Loucy (cell line): ENCODE measurements at regions not wholly inside any gene's neighbourhood (a gene's known extent, or its start where the extent isn't known, plus 50 kb on each side); places are given as distances from the start of the nearest gene placed in this dataset.

Source experiments
- H2AFZ ChIP-seq: fragments of 200-600 bp; sonication (generic); 2 replicates; pipeline ENCODE4 v1.6.0; 2016; ENCODE audit warnings: antibody characterized with exemption, mild to moderate bottlenecking, low read length, moderate library complexity
- H3F3A ChIP-seq: fragments of 200-600 bp; 2 replicates; pipeline ENCODE4 v1.6.0; 2016; ENCODE audit warnings: antibody characterized with exemption, low read depth, mild to moderate bottlenecking
- H3K27me3 ChIP-seq: fragments of 200-600 bp; sonication (generic); 2 replicates; pipeline ENCODE4 v1.6.1; 2014; ENCODE audit warnings: low read length, mild to moderate bottlenecking; ENCODE audit not compliant: insufficient read depth, poor library complexity, severe bottlenecking
- H3K36me3 ChIP-seq: fragments of 200-600 bp; sonication (generic); 2 replicates; pipeline ENCODE4 v1.6.1; 2016; ENCODE audit warnings: low read length; ENCODE audit not compliant: insufficient read depth
- H3K4me1 ChIP-seq: fragments of 200-600 bp; sonication (generic); 2 replicates; pipeline ENCODE4 v1.5.1; 2014; ENCODE audit warnings: low read length, mild to moderate bottlenecking; ENCODE audit not compliant: insufficient read depth, poor library complexity, severe bottlenecking
- H3K4me2 ChIP-seq: fragments of 200-600 bp; sonication (generic); 2 replicates; pipeline ENCODE4 v1.6.0; 2014; ENCODE audit warnings: antibody characterized with exemption, low read length, low read depth, mild to moderate bottlenecking; ENCODE audit not compliant: poor library complexity, severe bottlenecking
- H3K4me3 ChIP-seq: fragments of 200-600 bp; sonication (generic); 2 replicates; pipeline ENCODE4 v1.5.1; 2014; ENCODE audit warnings: low read length, mild to moderate bottlenecking, mixed read lengths; ENCODE audit not compliant: poor library complexity, severe bottlenecking
- H3K79me2 ChIP-seq: fragments of 200-600 bp; sonication (generic); 2 replicates; pipeline ENCODE4 v1.6.1; 2014; ENCODE audit warnings: low read length; ENCODE audit not compliant: insufficient read depth
- H3K9ac ChIP-seq: fragments of 200-600 bp; sonication (generic); 2 replicates; pipeline ENCODE4 v1.6.0; 2014; ENCODE audit warnings: mild to moderate bottlenecking, low read depth, low read length, moderate library complexity; ENCODE audit not compliant: poor library complexity, severe bottlenecking
- H3K9me2 ChIP-seq: fragments of 200-600 bp; sonication (generic); replicated peaks from 2 replicates; pipeline ENCODE4 v1.6.1; 2016; ENCODE audit warnings: low read depth, low read length, mixed read lengths
- H3K9me3 ChIP-seq: fragments of 200-600 bp; sonication (generic); 2 replicates; pipeline ENCODE4 v1.6.1; 2014; ENCODE audit warnings: mild to moderate bottlenecking, antibody characterized with exemption, low read length, low read depth; ENCODE audit not compliant: insufficient read depth
- H4K20me1 ChIP-seq: fragments of 200-600 bp; sonication (generic); 2 replicates; pipeline ENCODE4 v1.6.0; 2014; ENCODE audit warnings: antibody characterized with exemption, low read length, mild to moderate bottlenecking; ENCODE audit not compliant: insufficient read depth, poor library complexity, severe bottlenecking
- CTCF ChIP-seq: fragments of 200-600 bp; sonication (generic); conservative IDR thresholded peaks from 2 replicates; pipeline ENCODE4 v1.5.1; 2014; ENCODE audit warnings: mild to moderate bottlenecking, antibody characterized with exemption, low read length
- EZH2phosphoT487 ChIP-seq: fragments of 200-600 bp; IDR thresholded peaks from 2 replicates; pipeline ENCODE4 v1.6.1; 2018; ENCODE audit warnings: antibody characterized with exemption, mild to moderate bottlenecking, moderate library complexity, borderline replicate concordance

- Histone ChIP-seq H3K27me3 (no peaks in the 10 kb centered on the region), H3K4me2 (no peak overlapping the region), H3K4me1 (peaks cover 12% of the 10 kb centered on the region), H3K36me3 (no peaks in the 10 kb centered on the region), H4K20me1 (no peaks in the 10 kb centered on the region), H3K79me2 (no peaks in the 10 kb centered on the region), H2AFZ (no peak overlapping the region), H3K9ac (no peak overlapping the region), H3K9me3 (no peaks in the 10 kb centered on the region), H3F3A (no peaks in the 10 kb centered on the region), H3K4me3 (no peak overlapping the region), H3K9me2 (no peaks in the 10 kb centered on the region)
- TF ChIP-seq CTCF (no peak), EZH2phosphoT487 (no peak)
Observed at GRCh38 chr6:118740372-118740771, 89.0 kb upstream of the CEP85L start.

DNA sequence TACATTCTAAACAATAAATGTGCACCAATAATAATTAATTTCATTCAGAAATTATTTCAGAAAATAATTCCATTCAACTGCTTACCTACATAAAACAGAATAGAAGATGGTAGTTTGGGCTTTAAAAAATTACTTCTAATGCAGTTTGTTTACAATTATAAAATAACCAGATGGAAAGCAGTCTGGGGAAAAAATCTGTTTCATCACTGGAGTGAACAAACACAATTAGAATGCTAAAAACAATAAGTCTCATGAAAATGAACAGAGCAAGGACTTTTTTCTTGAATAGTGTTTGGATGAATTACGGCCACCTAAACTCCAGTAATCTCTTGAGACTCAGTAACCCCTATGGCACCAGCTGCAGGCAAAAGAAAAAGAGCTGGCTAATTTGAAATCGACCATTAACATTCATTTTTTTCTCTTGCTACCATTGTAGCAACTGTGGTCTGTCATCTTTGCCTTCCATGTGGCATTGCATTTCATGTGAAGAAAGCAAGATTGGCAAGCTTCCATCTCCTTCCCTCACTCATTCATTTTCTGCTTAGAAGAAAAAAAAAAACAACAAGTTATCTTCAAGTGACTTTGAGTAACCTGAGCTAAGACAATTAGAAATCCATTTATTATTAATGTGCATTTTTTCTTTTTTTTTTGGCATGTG lies 88.4 kb upstream of the CEP85L start:
- no peaks in the 10 kb centered on the region for H3K27me3 ChIP-seq
- H3K4me3 ChIP-seq = no peak overlapping the region
- no peaks in the 10 kb centered on the region for H4K20me1 ChIP-seq
- no peak overlapping the region for H2AFZ ChIP-seq
- H3F3A ChIP-seq = no peaks in the 10 kb centered on the region
- H3K36me3 ChIP-seq = no peaks in the 10 kb centered on the region
- no peak overlapping the region for H3K9ac ChIP-seq
- no peak overlapping the region for H3K4me2 ChIP-seq
- peaks cover 12% of the 10 kb centered on the region for H3K4me1 ChIP-seq
- no peaks in the 10 kb centered on the region for H3K9me3 ChIP-seq
- no peaks in the 10 kb centered on the region for H3K9me2 ChIP-seq
- no peaks in the 10 kb centered on the region for H3K79me2 ChIP-seq
- no peak for TF ChIP-seq CTCF

DNA sequence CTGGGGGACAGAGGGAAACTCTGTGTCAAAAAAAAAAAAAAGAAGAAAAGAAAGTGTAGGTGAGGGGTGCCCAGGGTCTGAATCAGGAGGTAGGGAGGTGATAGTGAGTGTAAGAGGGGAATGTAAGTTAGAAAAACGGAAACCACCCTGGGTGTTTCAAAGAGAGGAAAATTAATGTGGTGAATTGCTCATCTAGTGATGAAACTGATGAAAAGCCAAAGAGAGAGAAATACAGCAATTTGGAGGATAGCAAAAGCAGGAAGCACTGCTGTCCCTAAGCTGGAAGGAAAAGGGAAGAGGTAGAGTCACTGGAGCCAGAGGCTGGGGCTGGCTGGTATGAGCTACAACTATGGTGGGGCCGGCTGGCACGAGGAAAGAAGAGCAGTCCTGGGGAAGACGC lies 85.0 kb upstream of the CEP85L start:
- Histone ChIP-seq H3K79me2 (no peaks in the 10 kb centered on the region), H4K20me1 (no peaks in the 10 kb centered on the region), H3K27me3 (no peaks in the 10 kb centered on the region), H3K9me3 (no peaks in the 10 kb centered on the region), H3K9me2 (no peaks in the 10 kb centered on the region), H3K9ac (no peak overlapping the region), H3K36me3 (no peaks in the 10 kb centered on the region), H3F3A (no peaks in the 10 kb centered on the region), H3K4me2 (no peak overlapping the region), H2AFZ (no peak overlapping the region), H3K4me1 (peaks cover 12% of the 10 kb centered on the region), H3K4me3 (no peak overlapping the region)
- no peak for TF ChIP-seq CTCF
- TF ChIP-seq EZH2phosphoT487 = no peak
